ENCODE measurements at regions not wholly inside any gene's neighbourhood (a gene's known extent, or its start where the extent isn't known, plus 50 kb on each side); places are given as distances from the start of the nearest gene placed in this dataset.

- TF ChIP-seq, protein P1, sequence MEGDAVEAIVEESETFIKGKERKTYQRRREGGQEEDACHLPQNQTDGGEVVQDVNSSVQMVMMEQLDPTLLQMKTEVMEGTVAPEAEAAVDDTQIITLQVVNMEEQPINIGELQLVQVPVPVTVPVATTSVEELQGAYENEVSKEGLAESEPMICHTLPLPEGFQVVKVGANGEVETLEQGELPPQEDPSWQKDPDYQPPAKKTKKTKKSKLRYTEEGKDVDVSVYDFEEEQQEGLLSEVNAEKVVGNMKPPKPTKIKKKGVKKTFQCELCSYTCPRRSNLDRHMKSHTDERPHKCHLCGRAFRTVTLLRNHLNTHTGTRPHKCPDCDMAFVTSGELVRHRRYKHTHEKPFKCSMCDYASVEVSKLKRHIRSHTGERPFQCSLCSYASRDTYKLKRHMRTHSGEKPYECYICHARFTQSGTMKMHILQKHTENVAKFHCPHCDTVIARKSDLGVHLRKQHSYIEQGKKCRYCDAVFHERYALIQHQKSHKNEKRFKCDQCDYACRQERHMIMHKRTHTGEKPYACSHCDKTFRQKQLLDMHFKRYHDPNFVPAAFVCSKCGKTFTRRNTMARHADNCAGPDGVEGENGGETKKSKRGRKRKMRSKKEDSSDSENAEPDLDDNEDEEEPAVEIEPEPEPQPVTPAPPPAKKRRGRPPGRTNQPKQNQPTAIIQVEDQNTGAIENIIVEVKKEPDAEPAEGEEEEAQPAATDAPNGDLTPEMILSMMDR (IDR thresholded peaks at IDR 0.05) = no peak
- TF ChIP-seq POLR2A (IDR thresholded peaks at IDR 0.05) = no peak
Measured at GRCh38 chr2:17242813-17243485, 275.3 kb downstream of the RAD51AP2 start.

All from esophagus squamous epithelium (tissue), 4 donors.